Fibroblast of mammary gland (primary cell): ENCODE measurements at regions not wholly inside any gene's neighbourhood (a gene's known extent, or its start where the extent isn't known, plus 50 kb on each side); places are given as distances from the start of the nearest gene placed in this dataset.

ENCODE experiments used
- DNase-seq: peaks from one replicate; pipeline ENCODE4 v3.0.0-alpha.2; 2010; ENCODE audit warnings: low read depth
- H3K4me3 ChIP-seq: 2 replicates; pipeline ENCODE4 v1.5.1; 2011; ENCODE audit warnings: low read depth, mild to moderate bottlenecking, low read length, moderate library complexity; ENCODE audit not compliant: control insufficient read depth
- TF ChIP-seq, protein P1 (sequence below): conservative IDR thresholded peaks from 2 replicates; pipeline ENCODE4 v1.5.1; 2011; ENCODE audit warnings: low read depth, low read length, inconsistent platforms; ENCODE audit not compliant: control insufficient read depth, insufficient read depth

DNA sequence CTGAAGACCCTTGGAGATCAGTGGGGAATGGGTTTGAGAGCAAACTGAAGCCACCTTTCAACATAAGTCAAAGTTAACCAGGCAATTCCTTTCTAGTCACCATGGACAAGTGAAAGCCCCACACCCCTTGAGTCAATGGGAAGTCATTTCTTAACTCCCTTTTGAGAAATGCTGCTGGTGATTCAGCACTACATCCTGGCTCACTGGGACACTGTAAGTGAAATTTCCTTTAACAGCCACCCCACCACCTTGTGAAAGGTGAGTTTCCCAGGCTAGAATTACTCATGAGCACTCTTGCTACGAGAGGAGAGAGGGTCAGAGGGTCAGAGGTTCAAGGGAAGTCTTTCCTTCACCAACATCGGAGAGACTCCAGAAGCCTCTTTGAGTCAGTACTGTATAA is 93.3 kb upstream of the MARCKS start:
- peak; percentile 90 for DNase-seq
- TF ChIP-seq, protein P1, sequence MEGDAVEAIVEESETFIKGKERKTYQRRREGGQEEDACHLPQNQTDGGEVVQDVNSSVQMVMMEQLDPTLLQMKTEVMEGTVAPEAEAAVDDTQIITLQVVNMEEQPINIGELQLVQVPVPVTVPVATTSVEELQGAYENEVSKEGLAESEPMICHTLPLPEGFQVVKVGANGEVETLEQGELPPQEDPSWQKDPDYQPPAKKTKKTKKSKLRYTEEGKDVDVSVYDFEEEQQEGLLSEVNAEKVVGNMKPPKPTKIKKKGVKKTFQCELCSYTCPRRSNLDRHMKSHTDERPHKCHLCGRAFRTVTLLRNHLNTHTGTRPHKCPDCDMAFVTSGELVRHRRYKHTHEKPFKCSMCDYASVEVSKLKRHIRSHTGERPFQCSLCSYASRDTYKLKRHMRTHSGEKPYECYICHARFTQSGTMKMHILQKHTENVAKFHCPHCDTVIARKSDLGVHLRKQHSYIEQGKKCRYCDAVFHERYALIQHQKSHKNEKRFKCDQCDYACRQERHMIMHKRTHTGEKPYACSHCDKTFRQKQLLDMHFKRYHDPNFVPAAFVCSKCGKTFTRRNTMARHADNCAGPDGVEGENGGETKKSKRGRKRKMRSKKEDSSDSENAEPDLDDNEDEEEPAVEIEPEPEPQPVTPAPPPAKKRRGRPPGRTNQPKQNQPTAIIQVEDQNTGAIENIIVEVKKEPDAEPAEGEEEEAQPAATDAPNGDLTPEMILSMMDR = no peak
- H3K4me3 ChIP-seq = no peak overlapping the region

GRCh38 chr6:113765909-113766308 is 91.2 kb upstream of the MARCKS start:
- DNase-seq = no peak
- TF ChIP-seq, protein P1 = no peak
- H3K4me3 ChIP-seq = no peak overlapping the region

- TF ChIP-seq, protein P1 = no peak
- H3K4me3 ChIP-seq = no peak overlapping the region
- DNase-seq = no peak
Measured at GRCh38 chr6:113767985-113768384, 89.2 kb upstream of the MARCKS start.

DNA sequence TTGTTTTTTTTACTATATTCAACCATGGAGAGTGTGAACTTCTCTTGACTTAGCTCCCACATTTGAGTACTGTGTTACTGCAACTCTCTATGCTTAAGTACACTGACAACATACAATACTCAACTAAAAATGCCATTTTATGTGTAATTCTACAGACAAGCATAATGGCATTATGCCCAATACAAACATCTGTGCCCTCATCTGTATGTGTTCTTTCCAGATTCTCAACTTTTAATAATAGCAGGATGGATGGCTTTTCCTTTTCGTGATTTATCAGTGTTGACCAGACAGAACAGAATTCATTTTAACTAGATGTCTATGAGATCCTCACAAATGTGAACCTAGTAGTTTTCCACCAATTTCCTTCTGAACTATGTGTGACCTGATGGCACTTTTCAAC is 84.2 kb upstream of the MARCKS start:
- H3K4me3 ChIP-seq = no peak overlapping the region
- no peak for DNase-seq
- TF ChIP-seq, protein P1 = no peak

- H3K4me3 ChIP-seq = no peak overlapping the region
- DNase-seq = peak; percentile 62
- TF ChIP-seq, protein P1 = no peak
Measured at GRCh38 chr6:113774127-113774825, 82.9 kb upstream of the MARCKS start.

DNA sequence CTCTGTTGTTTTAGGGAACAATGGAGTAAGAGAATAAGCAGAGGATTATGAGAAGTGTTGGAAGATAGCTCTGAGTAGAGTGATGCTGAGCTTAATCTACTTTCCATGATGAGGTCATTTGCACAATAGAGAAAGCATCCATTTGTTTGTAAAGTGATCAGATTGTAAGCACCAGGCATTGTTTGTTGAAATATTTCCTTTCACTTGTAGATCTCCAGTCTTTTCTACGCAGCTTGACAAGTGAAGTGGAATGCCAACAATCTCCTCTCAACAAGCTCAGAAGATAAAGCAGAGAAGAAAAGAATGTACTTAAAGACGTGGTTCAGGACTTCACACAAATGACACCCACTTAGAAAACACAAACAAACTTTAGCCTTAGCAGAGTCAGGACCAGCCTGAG is 80.1 kb upstream of the MARCKS start:
- TF ChIP-seq, protein P1 = no peak
- no peak for DNase-seq
- H3K4me3 ChIP-seq = no peak overlapping the region
